ENCODE measurements at regions not wholly inside any gene's neighbourhood (a gene's known extent, or its start where the extent isn't known, plus 50 kb on each side); places are given as distances from the start of the nearest gene placed in this dataset.
"Not testable (repeated sequence)": the region's sequence is repeated elsewhere in the genome, so short reads cannot be mapped to it uniquely, and the experiment has no call there.

DNA sequence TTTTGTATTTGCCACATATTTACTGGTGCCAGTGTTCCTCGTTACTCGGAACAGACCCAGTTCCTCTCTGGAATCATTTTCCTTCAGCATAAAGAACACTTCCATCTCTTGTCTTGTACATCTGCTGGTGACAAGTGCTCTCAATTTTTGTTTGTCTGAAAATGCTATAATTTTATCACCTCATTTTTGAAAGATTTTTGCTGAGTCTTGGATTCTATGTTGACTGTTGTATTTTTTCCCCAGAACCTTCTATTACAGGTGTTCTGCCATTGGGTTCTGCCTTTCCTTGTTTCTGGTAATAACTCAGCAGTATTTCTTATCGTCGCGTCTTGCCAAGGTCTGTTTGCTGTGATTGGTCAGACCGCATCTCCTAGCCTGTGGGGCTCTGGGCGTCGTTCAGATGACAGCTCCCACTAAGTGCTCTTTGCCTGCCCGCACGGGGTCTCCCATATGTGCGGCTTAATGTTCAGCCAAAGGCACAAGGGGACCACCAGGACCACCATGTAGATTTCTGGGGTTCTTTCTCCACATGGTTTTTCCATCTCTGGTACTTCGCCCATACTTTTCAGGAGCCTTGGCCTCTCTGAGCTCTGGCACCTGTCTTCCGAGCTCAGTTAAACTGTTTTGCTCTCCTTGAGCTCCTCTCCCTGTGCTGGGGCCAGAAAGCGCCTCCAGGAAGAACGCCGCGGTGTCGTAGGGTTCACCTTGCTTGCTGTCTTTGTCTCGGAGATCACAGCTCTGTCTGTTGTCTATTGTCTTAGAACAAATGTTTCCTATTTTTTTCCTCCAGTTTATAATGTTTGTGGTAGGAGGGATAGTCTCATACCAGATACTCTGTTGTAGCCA is 80.0 kb downstream of the METRNL start:
- no peak for DNase-seq

DNA sequence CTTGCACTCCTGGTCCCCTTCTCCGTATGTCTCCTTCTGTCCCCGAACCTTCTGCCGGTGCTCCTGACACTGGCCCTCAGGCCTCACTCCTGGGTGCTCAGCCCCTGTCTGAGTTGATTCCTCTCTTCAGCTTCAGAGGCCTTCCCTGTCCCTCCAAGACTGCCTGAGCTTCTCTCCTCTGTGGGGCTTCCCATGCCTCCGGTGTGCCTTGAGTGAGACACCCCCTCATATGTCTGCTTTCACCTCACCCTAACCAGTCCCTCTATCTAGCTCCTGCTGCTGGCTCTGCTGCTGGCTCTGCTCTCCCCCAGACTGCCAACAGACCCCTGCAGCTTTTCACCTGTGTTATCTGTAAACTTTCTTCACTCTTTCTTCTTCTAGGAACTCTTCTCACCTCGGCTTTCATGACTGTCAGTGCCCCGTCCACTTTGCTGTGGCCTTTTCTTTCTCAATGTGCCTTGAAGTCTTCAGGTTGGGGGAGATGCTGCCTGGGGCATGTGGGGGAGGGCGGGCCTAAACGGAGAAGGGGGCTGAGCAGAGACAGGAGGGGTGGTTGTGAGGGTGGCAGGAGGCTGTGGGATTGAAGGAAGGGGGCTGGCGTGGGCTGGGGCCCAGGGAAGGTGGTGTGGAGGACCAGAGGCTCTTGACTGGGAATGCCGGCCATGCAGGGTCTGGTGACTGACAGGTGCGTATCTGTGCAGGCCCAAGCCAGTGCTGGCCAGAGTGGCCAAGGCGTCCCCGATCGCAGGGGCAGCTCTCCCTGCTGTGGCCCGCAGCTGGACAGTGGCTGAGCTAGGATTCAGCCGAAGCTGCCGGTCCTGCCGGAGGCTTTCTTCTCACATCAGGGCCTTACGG is 81.3 kb downstream of the METRNL start:
- no peak for DNase-seq

DNA sequence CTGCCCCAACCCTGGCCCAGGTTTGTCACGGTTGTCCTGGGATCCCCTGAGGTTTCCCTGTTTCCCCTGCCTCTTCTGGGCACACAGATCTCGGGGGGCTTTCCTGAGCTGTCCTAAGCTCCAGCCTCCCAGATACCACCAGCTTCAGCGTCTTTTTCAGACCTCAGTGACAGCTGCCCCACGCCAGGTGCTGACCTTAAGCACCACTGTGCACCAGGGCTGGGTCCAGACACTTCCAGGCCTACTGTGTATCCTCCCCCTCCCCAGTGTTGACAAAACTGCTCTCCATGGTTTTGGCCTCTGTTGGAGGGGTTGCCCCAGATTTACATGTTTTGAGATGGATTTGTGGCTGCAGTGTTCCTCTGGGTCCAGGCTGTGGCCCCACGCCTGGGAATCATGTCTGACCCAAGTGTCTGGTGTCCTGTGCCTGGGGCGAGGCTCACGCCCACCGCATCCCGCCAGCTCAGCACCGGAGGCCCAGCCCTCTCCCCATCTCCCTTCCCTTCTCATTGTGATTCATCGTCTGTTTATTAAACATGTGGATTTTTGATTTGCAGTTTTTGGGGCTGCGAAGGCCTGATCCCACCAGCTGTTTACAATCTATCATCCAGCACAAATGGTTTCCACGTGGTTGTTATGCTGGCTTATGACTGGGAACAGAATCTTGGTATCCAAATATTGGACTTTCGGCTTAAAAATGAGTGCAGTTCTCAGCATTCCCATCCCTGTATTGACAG is 82.1 kb downstream of the METRNL start:
- DNase-seq: no peak

DNA sequence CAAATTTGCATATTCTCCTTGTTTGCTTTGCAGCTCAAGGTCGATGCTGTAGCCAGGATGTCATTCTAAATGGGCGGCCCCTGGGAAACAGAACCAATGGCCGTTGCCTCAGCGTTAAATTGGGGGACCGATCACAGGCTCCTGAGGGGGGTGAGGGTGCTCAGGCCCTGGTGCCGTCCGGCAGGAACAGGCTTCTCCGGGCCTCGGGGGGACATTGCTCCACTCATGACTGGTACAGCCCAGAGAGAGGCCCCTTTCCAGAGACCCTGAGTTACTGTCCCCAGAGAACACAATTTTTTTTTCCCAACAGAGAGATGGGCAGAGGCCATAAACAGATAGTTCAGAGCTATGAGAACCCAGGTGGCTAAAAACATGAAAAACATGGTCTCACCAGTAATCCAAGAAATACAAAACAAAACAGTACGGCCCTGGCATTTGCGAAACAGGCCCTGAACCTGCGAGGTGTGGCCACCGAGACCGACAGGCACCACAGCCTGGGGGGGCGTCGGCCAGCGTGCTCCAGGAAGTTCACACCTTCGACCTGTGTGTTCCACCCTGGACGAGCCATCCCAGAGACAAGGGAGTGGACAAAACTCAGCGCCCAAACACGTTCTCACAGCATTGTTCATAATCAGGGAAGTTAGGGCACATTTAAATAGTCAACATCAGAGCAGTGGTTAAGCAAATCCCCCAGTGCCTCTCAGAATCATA is 82.8 kb downstream of the METRNL start:
- DNase-seq: no peak

DNA sequence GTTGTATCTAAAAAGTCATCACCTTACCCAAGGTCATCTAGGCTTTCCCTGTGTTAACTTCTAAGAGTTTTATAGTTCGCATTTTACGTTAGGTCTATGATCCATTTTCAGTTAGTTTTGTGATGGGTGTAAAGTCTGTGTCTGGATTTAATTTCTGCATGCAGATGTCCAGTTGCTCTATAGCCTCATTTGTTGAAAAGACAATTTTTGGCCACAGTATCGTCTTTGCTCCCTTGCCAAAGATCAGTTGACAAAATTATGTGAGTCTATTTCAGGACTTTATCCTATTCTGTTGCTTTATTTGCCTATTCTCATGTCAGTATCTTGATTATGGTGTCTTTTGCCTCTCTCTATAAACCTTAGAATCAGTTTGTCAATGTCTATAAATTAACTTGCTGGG is 85.1 kb downstream of the METRNL start:
- DNase-seq: no peak

DNA sequence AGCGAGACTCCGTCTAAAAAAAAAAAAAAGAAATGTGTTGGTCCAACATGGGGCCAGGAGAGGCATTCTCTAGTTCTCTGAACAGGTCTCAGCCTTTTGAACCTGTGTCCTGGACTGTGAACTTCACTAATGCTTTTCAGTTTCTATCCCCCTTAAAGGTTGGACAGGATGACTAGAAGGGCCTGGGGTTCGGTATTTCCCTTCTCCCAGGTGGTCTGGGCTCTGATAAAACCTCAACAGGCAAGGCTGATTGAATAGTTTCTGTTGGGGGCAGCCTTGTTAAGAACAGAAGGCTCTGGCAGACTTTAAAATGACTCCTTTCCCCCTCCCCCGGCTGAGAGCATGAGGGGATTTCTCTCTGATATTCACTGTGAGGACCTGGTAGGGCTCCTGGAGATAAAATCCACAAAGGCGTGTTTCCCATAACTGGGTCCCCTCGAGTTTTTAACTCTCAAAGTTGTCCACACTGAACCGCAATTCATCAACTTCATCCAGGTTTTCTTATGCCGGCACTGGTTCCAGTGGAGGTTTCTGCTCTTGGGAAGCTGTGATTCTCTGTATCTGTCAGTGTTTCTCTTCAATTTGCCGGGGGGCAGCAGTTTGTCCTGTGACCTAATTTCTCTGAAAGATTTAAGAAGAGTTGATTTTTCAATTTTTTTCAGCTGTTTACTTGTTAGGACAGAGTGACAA is 91.3 kb downstream of the METRNL start:
- DNase-seq: no peak

DNA sequence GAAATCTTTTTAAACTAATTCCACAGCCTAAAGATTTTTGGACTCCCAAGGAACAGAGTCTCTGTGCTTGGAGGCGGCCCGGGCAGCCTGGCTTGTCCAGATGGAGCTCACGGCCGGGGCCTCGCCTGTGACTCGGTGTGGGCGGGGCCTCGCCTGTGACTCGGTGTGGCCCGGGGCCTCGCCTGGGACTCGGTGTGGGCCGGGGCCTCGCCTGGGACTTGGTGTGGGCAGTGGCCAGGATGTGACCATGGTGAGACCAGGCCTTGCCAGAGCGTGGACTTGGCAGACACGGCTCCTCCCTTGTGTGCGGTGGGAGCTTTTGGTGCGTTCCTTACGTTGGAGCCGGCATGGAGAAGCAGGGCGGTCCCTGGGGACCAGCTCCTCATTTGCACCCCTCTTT is 92.3 kb downstream of the METRNL start:
- peak; percentile 4 for DNase-seq

DNA sequence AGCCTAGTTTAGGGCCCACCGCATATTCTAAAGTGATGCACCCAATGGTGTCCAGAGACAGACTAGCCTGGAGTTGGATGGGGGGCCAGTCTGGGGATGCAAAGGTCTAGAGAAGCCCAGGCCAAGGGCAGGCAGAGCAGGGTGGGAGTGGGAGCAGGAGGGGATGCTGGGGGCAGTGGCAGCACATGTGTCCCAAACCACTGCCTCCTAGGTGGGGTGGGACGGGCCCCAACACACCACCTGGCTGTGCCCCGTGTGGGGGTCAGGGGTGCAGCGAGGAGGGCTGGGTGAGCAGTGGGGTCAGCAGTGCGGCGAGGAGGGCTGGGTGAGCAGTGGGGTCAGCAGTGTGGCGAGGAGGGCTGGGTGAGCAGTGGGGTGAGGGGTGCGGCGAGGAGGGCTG is 92.7 kb downstream of the METRNL start:
- DNase-seq: peak; percentile 4

DNA sequence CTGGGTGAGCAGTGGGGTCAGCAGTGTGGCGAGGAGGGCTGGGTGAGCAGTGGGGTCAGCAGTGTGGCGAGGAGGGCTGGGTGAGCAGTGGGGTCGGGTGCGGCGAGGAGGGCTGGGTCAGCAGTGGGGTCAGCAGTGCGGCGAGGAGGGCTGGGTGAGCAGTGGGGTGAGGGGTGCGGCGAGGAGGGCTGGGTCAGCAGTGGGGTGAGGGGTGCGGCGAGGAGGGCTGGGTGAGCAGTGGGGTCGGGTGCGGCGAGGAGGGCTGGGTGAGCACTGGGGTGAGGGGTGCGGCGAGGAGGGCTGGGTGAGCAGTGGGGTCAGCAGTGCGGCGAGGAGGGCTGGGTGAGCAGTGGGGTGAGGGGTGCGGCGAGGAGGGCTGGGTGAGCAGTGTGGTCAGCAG is 93.2 kb downstream of the METRNL start:
- DNase-seq: not testable (repeated sequence)

DNA sequence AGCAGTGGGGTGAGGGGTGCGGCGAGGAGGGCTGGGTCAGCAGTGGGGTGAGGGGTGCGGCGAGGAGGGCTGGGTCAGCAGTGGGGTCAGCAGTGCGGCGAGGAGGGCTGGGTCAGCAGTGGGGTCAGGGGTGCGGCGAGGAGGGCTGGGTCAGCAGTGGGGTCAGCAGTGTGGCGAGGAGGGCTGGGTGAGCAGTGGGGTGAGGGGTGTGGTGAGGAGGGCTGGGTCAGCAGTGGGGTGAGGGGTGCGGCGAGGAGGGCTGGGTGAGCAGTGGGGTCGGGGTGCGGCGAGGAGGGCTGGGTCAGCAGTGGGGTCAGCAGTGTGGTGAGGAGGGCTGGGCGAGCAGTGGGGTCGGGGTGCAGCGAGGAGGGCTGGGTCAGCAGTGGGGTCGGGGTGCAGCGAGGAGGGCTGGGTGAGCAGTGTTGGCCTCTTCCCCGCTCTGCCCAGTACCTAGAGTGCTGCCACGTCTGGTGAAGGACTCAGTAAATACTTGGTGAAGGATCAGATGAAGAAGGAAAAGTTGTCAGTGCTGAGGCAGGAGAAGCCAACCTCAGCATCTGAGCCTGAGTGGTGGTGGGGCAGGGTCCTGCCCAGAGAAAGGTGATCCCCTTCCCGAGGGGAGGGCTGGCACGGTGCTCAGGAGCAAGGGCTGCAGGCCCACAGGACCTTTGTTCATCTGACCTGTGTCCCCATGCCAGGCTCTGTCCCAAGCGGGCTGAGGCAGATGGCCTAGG is 93.9 kb downstream of the METRNL start:
- DNase-seq: not testable (repeated sequence)

DNA sequence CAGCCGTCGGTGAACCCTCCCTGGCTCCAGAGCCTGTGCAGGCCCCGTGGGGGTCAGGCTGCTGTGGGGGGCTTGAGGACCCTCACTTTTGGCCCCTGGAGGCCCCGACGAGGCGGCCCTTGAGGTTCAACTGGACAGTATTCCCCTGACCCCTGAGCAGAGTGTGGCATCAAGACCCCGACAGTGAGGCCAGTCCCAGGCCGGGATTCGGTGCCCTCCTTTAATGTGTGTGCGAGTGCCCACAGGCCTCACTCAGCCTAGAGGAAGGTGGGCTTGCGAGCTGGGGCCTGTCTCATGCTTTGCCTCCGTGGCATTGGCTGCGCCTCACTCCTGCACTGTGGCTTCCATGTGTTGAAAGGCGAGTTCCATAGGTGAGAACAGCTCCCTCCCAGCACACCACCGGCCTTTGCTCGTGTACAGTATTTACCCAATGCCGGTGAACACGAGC is 94.5 kb downstream of the METRNL start:
- no peak for DNase-seq

DNA sequence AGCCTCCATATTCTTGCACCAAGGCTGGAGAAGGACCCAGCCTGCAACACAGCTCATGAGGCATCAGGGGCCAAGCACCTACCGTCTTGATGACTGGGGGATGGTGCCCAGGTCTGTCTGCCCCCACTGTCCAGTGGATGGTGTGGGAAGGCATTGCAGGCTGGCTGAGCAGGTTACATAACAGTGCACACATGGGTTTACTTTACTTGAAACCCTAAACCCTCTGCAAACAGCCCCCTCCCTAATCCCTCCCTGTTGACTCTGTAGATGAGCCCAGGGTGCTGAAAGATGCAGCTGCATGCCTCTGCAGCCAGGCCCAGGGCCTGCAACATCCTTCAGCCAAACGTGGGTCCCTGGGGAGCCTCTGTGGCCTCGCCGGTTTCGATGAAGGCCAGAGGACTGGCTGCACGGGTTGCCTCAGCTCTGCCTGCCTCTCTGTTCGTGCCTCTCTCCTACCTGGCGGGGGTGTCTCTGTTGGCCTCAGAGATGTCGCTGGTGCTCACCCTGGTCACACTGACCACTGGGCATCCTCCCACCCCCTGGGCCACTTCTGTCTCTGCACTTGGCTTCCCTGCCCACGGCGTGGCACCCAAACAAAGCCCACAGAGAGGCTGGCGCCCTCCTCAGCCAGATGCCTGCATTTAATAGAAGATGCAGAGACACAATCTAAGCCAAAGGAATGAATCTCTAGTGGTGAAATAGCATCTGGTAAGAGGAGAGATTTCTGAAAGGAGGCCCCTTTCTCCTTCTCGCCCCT is 95.1 kb downstream of the METRNL start:
- no peak for DNase-seq

DNA sequence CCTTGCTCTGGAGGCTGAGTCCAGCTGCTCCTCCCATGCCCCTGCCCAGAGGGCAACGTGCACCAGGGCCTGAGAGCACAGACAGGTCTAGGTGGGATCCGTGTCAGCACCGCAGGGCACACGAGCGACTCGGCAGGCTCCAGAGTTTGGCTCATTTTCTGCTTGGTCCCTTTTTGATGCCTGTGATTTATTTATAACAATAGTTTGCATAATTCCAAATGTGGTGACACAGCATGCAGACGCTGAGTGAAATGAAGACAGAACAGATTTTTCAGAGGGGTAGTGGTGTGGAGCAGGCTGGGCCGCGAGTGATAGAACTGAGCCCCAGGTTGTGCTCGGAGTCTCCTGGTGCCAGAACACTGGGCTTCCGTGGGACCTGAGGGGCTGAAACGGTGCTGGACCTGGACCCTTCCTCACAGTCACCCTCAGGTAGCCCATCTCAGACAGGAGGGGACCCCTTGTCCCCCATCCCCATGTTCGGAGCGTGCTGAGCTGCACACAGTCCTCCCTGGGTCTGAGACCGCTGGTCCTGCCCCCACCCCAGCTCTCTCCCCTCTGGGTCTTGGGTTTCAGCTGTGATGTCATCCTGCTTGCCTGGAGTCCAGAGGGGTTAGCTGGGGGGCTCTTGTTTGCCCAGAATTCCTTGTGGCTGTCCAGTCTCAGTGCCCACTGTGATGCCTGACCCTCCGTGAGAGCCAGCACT is 95.9 kb downstream of the METRNL start:
- no peak for DNase-seq

DNA sequence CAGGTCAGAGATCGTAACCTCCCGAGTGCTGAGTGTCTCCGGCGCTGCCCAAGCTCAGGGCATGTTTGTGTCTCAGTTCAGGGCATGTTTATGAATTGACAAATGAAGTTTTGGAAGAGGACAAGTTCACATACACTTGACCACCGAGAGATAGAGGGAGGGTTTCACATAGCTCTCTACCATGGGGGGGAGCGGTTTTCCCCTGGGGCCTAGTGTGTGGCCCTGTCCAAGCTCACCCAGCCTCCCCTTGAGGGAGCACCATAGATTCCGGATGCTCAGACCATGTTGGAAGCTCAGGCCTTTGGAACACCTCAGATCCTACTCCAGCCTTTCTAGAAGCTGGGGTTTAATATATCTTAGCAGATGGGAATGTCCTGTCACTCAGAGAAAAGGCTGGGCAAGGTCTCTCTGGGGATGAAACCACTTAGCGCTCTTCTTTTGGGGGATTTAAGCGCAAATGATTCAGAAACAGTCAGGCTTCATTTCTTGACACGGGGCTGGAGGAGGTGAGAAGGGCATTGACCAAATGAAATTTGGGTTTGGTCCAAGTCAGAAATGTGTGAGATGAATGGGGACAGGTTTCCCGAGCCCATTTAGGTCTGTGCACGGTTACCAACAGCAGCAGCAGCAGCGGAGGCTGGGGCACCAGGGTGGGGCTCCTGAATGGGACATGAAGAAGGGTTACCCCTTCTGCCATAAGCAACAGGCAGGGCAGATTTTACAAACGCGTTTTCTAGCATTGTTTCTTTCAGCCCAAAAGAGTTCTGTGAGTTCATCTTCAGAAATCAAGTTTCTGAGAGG is 96.6 kb downstream of the METRNL start:
- no peak for DNase-seq

DNA sequence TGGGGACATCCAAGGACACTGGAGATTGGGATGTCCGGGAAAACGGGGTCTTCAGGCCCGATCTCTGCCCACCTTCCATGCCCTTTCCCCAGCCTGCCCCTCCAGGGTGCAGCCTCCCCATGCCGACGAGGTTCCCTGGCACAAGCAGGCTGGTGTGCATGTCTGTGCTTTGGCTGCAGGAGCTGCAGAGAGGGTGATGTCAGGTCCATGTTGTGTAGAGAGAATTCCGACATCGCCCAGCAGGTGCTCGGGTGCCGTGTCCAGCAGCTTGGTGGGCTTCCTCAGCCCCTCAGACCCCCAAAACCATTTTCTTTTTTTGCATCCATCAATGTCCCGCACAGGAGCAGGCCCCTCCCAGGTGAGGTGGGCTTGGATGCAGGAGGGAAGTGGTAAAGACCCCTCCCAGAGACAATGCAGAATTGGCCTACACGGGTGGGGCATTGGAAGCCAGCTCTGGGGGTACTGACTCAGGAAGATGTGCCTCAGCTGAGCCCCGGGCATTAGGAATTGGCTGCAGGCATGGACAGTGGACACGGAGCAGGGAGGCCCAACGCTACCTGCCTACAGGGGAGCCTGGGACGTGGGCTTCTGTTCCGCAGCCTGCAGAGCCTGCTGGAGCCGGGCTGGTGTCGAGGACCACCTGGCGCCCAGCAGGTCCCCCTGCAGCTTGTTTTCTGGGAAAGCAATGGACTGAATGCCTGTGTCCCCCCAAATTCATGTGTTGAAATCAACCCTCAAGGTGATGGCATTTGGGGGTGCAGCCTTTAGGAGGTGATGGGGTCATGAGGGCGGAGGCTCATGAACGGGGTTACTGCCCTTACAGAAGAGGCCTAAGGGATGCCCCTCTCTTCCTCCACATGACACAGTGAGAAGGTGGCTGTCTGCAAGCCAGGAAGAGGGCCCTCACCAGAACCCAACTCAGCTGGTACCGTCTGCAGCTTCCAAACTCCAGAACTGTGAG is 97.5 kb downstream of the METRNL start:
- no peak for DNase-seq

DNA sequence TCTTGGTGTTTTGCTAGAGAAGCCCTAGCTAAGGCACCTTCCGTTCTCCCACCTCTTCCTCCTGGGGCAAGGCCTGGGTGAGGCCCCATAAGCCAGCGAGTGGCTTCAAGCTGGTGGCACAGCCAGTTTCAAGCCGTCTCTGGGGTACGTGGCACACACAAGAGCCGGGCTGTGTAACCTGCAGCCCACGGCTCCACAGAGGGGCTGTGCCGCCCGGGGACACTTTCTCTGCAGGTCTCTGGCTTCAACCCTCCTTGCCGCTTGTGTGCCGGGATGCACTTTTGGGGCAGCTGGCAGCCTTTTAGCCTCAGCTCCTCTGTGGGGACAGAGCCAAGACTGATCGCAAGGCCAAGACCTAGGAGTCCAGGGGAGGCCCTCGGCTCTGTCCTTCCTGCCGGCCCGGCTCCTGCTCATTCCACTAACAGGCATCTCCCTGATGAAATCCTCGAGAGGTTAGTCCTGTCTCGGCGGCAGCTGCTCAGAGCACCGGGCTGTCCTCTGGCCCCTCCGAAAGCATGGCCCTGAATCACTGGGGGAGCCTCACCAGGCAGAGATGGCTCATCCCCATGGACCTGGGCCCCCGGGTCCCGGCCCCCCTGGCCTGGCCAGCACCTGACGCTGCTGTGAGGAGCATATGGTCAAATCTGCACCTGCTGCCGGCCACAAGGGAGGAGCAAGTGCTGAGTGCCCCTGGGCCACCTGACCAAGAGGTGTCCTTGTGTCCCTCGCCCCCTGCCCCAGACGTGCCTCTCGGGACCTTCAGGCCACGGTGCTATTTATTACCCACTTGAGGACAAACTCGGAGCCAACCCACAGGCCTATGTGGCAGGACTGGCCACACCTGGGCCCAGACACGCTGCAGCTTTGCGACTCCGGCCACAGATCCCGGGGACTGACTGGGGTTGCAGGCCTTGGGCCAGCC is 98.5 kb downstream of the METRNL start:
- DNase-seq: no peak

Data from activated naive CD4-positive, alpha-beta T cell treated with anti-CD3 and anti-CD28 coated beads, Interleukin-2, amount 50 U/mL, for 16 hours (primary cell).